Activated CD4-positive, alpha-beta memory T cell treated with anti-CD3 and anti-CD28 coated beads for 36 hours (primary cell): ENCODE measurements at regions not wholly inside any gene's neighbourhood (a gene's known extent, or its start where the extent isn't known, plus 50 kb on each side); places are given as distances from the start of the nearest gene placed in this dataset.

ENCODE experiments used
- CTCF ChIA-PET: fragments of 350-600 bp; sonication (Branson Sonifier 250); formaldehyde crosslinking; loops from one replicate; lab custom pipeline; 2021; ENCODE audit warnings: antibody characterized with exemption, inconsistent platforms; lab: Charles Lee
- POLR2A ChIA-PET: fragments of 350-600 bp; sonication (Branson Sonifier 250); formaldehyde crosslinking; loops from one replicate; lab custom pipeline; 2021; ENCODE audit warnings: antibody characterized with exemption; lab: Charles Lee
- DNase-seq: peaks from one replicate; pipeline ENCODE4 v3.0.0-alpha.2; 2020
- H3K27ac Mint-ChIP-seq: one replicate; pipeline ENCODE4 v1.8.0; 2021; ENCODE audit warnings: mixed read lengths
- H3K27me3 Mint-ChIP-seq: one replicate; pipeline ENCODE4 v1.8.0; 2021; ENCODE audit warnings: mixed read lengths
- H3K36me3 Mint-ChIP-seq: one replicate; pipeline ENCODE4 v1.8.0; 2021; ENCODE audit warnings: mixed read lengths
- H3K4me1 Mint-ChIP-seq: one replicate; pipeline ENCODE4 v1.8.0; 2021; ENCODE audit warnings: low read depth, mixed read lengths
- H3K4me3 Mint-ChIP-seq: one replicate; pipeline ENCODE4 v1.8.0; 2021; ENCODE audit warnings: mild to moderate bottlenecking, mixed read lengths
- H3K9me3 Mint-ChIP-seq: one replicate; pipeline ENCODE4 v1.8.0; 2021; ENCODE audit warnings: mixed read lengths
- intact Hi-C: fragments of 100-400 bp; cut with micrococcal nuclease; formaldehyde crosslinking; loops from one replicate; pipeline ENCODE4 v1.15.1; 2023

- ChIA-PET POLR2A (no interaction called here), CTCF (interaction anchor here (0.6 to 9.4 kb wide), 11 partner anchors 9 to 280 kb away, joined by 3 to 248 read pairs (median 4); no protein-coding TSS in a partner anchor)
- peak; percentile 77 for DNase-seq
- Mint-ChIP-seq H3K36me3 (no peaks in the 10 kb centered on the region), H3K4me3 (no peak overlapping the region), H3K27me3 (peaks cover 1% of the 10 kb centered on the region), H3K4me1 (no peaks in the 10 kb centered on the region), H3K9me3 (no peaks in the 10 kb centered on the region), H3K27ac (no peak overlapping the region)
- intact Hi-C loops: loop anchor here (1.0 to 10.0 kb wide), 3 partner anchors 228 to 1672 kb away; partner anchors contain the start of gene ADAMTS1
These were observed 475.6 kb downstream of the LTN1 start for GRCh38 chr21:28516991-28517592.

- intact Hi-C loops: loop anchor here (10.0 kb wide), 1 partner anchor 1671 kb away; the partner anchor contains the start of gene ADAMTS1
- Mint-ChIP-seq H3K36me3 (no peaks in the 10 kb centered on the region), H3K4me1 (no peaks in the 10 kb centered on the region)
These were observed 476.7 kb downstream of the LTN1 start for GRCh38 chr21:28516021-28516420.

GRCh38 chr21:28513428-28513827, 479.2 kb downstream of the LTN1 start:
- intact Hi-C loops: loop anchor here (10.0 kb wide), 1 partner anchor 1669 kb away; the partner anchor contains the start of gene ADAMTS1
- H3K27ac Mint-ChIP-seq: no peak overlapping the region
- no peaks in the 10 kb centered on the region for H3K36me3 Mint-ChIP-seq
- ChIA-PET POLR2A (no interaction called here), CTCF (interaction anchor here (0.9 to 9.4 kb wide), 2 partner anchors 8 to 231 kb away, joined by 3 to 248 read pairs; no protein-coding TSS in a partner anchor)
- no peaks in the 10 kb centered on the region for H3K4me1 Mint-ChIP-seq
- H3K4me3 Mint-ChIP-seq: no peak overlapping the region
- H3K9me3 Mint-ChIP-seq: no peaks in the 10 kb centered on the region
- peaks cover 1% of the 10 kb centered on the region for H3K27me3 Mint-ChIP-seq
- DNase-seq: no peak

More at GRCh38 chr21:28516021-28516420, 476.7 kb downstream of the LTN1 start:
- no peak overlapping the region for H3K27ac Mint-ChIP-seq
- CTCF ChIA-PET: interaction anchor here (0.6 to 9.4 kb wide), 10 partner anchors 11 to 1677 kb away, joined by 3 to 248 read pairs (median 5); no protein-coding TSS in a partner anchor
- H3K27me3 Mint-ChIP-seq: peaks cover 1% of the 10 kb centered on the region
- H3K9me3 Mint-ChIP-seq: no peaks in the 10 kb centered on the region
- no peak overlapping the region for H3K4me3 Mint-ChIP-seq
- POLR2A ChIA-PET: no interaction called here
- DNase-seq: no peak

GRCh38 chr21:28509031-28509430, 483.6 kb downstream of the LTN1 start:
- POLR2A ChIA-PET: no interaction called here

GRCh38 chr21:28508126-28508525, 484.6 kb downstream of the LTN1 start:
- Mint-ChIP-seq H3K9me3 (peaks cover 17% of the 10 kb centered on the region), H3K27me3 (peaks cover 1% of the 10 kb centered on the region), H3K27ac (no peak overlapping the region), H3K4me1 (no peaks in the 10 kb centered on the region), H3K4me3 (no peak overlapping the region), H3K36me3 (peaks cover 2% of the 10 kb centered on the region)
- DNase-seq: no peak
- POLR2A ChIA-PET: no interaction called here
- intact Hi-C loops: no loop called here
- CTCF ChIA-PET: no interaction called here

More at GRCh38 chr21:28509031-28509430, 483.6 kb downstream of the LTN1 start:
- DNase-seq: no peak
- Mint-ChIP-seq H3K36me3 (peaks cover 2% of the 10 kb centered on the region), H3K9me3 (peaks cover 17% of the 10 kb centered on the region), H3K4me1 (no peaks in the 10 kb centered on the region), H3K4me3 (no peak overlapping the region), H3K27ac (no peak overlapping the region), H3K27me3 (peaks cover 1% of the 10 kb centered on the region)
- intact Hi-C loops: no loop called here
- CTCF ChIA-PET: no interaction called here

GRCh38 chr21:28496517-28496916, 496.2 kb downstream of the LTN1 start:
- no peaks in the 10 kb centered on the region for H3K4me1 Mint-ChIP-seq
- H3K27me3 Mint-ChIP-seq: no peaks in the 10 kb centered on the region
- H3K4me3 Mint-ChIP-seq: no peak overlapping the region
- ChIA-PET POLR2A (no interaction called here), CTCF (no interaction called here)
- H3K36me3 Mint-ChIP-seq: no peaks in the 10 kb centered on the region
- H3K27ac Mint-ChIP-seq: no peak overlapping the region
- intact Hi-C loops: no loop called here
- peaks cover 3% of the 10 kb centered on the region for H3K9me3 Mint-ChIP-seq
- no peak for DNase-seq

- Mint-ChIP-seq H3K27me3 (no peaks in the 10 kb centered on the region), H3K36me3 (no peaks in the 10 kb centered on the region), H3K9me3 (no peaks in the 10 kb centered on the region), H3K4me1 (no peaks in the 10 kb centered on the region), H3K27ac (no peak overlapping the region), H3K4me3 (no peak overlapping the region)
- DNase-seq: no peak
- CTCF ChIA-PET: interaction anchor here (0.6 kb wide), 1 partner anchor 80 kb away, joined by 3 read pairs; no protein-coding TSS in a partner anchor
- POLR2A ChIA-PET: no interaction called here
- intact Hi-C loops: no loop called here
These were observed 500.6 kb downstream of the LTN1 start for GRCh38 chr21:28492127-28492526.

- Mint-ChIP-seq H3K4me1 (no peaks in the 10 kb centered on the region), H3K4me3 (no peak overlapping the region), H3K27ac (no peak overlapping the region), H3K36me3 (no peaks in the 10 kb centered on the region), H3K9me3 (no peaks in the 10 kb centered on the region), H3K27me3 (peaks cover 1% of the 10 kb centered on the region)
- no peak for DNase-seq
- CTCF ChIA-PET: interaction anchor here (0.9 to 1.2 kb wide), 2 partner anchors 27 to 255 kb away, joined by 3 read pairs; no protein-coding TSS in a partner anchor
- POLR2A ChIA-PET: no interaction called here
- intact Hi-C loops: no loop called here
These were observed 502.8 kb downstream of the LTN1 start for GRCh38 chr21:28489821-28490350.

- Mint-ChIP-seq H3K4me1 (no peaks in the 10 kb centered on the region), H3K27me3 (peaks cover 1% of the 10 kb centered on the region), H3K27ac (no peak overlapping the region), H3K4me3 (no peak overlapping the region), H3K36me3 (no peaks in the 10 kb centered on the region), H3K9me3 (no peaks in the 10 kb centered on the region)
- POLR2A ChIA-PET: no interaction called here
- intact Hi-C loops: no loop called here
- CTCF ChIA-PET: interaction anchor here (1.2 kb wide), 1 partner anchor 28 kb away, joined by 3 read pairs; no protein-coding TSS in a partner anchor
- no peak for DNase-seq
These were observed 503.5 kb downstream of the LTN1 start for GRCh38 chr21:28489162-28489561.

GRCh38 chr21:28487455-28488070, 505.1 kb downstream of the LTN1 start:
- no peaks in the 10 kb centered on the region for H3K36me3 Mint-ChIP-seq
- DNase-seq: no peak
- CTCF ChIA-PET: no interaction called here
- intact Hi-C loops: no loop called here
- H3K4me1 Mint-ChIP-seq: no peaks in the 10 kb centered on the region
- H3K9me3 Mint-ChIP-seq: no peaks in the 10 kb centered on the region
- H3K27me3 Mint-ChIP-seq: peaks cover 1% of the 10 kb centered on the region
- POLR2A ChIA-PET: no interaction called here
- H3K27ac Mint-ChIP-seq: no peak overlapping the region
- H3K4me3 Mint-ChIP-seq: no peak overlapping the region

GRCh38 chr21:28485301-28486022, 507.2 kb downstream of the LTN1 start:
- H3K27ac Mint-ChIP-seq: no peak overlapping the region
- no peak overlapping the region for H3K4me3 Mint-ChIP-seq
- H3K4me1 Mint-ChIP-seq: no peaks in the 10 kb centered on the region
- H3K27me3 Mint-ChIP-seq: peaks cover 1% of the 10 kb centered on the region
- intact Hi-C loops: no loop called here
- DNase-seq: no peak
- H3K9me3 Mint-ChIP-seq: no peaks in the 10 kb centered on the region
- no peaks in the 10 kb centered on the region for H3K36me3 Mint-ChIP-seq
- POLR2A ChIA-PET: no interaction called here
- CTCF ChIA-PET: no interaction called here
